SK-N-MC (cell line): ENCODE measurements at regions not wholly inside any gene's neighbourhood (a gene's known extent, or its start where the extent isn't known, plus 50 kb on each side); places are given as distances from the start of the nearest gene placed in this dataset.

Experiments used
- EZH2 ChIP-seq: fragments of 200-600 bp; sonication (generic); IDR thresholded peaks from one replicate; pipeline ENCODE4 v1.6.1; 2017; ENCODE audit warnings: antibody characterized with exemption
- POLR2AphosphoS5 ChIP-seq: IDR thresholded peaks from 2 replicates; pipeline ENCODE4 v1.6.1; 2012; ENCODE audit warnings: mild to moderate bottlenecking, low read depth, low read length, borderline replicate concordance

GRCh38 chr2:126504949-126505348 is 151.0 kb upstream of the GYPC start:
- TF ChIP-seq POLR2AphosphoS5 (no peak), EZH2 (no peak)
